GM12878 (cell line): ENCODE measurements at regions not wholly inside any gene's neighbourhood (a gene's known extent, or its start where the extent isn't known, plus 50 kb on each side); places are given as distances from the start of the nearest gene placed in this dataset.

Experiments
- BACH1 ChIP-seq: fragments of 450-650 bp; IDR thresholded peaks from 2 replicates; pipeline ENCODE4 v1.6.1; 2017; ENCODE audit warnings: mild to moderate bottlenecking, borderline replicate concordance
- BCL11A ChIP-seq: IDR thresholded peaks from 2 replicates; pipeline ENCODE4 v1.6.1; 2011; ENCODE audit warnings: low read depth, low read length
- FOS ChIP-seq: IDR thresholded peaks from 3 replicates; pipeline ENCODE4 v1.6.1; 2011; ENCODE audit warnings: borderline replicate concordance; ENCODE audit not compliant: insufficient read length; ENCODE audit errors: extremely low read depth
- MYB ChIP-seq: fragments of 150-350 bp; IDR thresholded peaks from 2 replicates; pipeline ENCODE4 v1.6.1; 2014; ENCODE audit warnings: mild to moderate bottlenecking, low read depth, low read length, borderline replicate concordance
- POU2F2 ChIP-seq: IDR thresholded peaks from 3 replicates; pipeline ENCODE4 v1.6.1; 2011; ENCODE audit warnings: low read depth, mild to moderate bottlenecking, low read length, borderline replicate concordance
- RCOR1 ChIP-seq: conservative IDR thresholded peaks from 2 replicates; pipeline ENCODE4 v1.6.1; 2012; ENCODE audit warnings: low read depth, low read length, improper control_type of control experiment
- RUNX3 ChIP-seq: IDR thresholded peaks from 2 replicates; pipeline ENCODE4 v1.6.1; 2012; ENCODE audit warnings: low read length, inconsistent platforms
- TAF1 ChIP-seq: IDR thresholded peaks from 2 replicates; pipeline ENCODE4 v1.6.1; 2011; ENCODE audit warnings: mild to moderate bottlenecking, low read depth, low read length, borderline replicate concordance
- TF ChIP-seq, protein P1 (sequence below): fragments of 450-650 bp; IDR thresholded peaks from 2 replicates; pipeline ENCODE4 v1.6.1; 2017; ENCODE audit warnings: low read depth, mild to moderate bottlenecking, moderate library complexity
- TF ChIP-seq, protein P2 (sequence below): IDR thresholded peaks from 2 replicates; pipeline ENCODE4 v1.6.1; 2011; ENCODE audit warnings: borderline replicate concordance, low read depth, mild to moderate bottlenecking, moderate library complexity, low read length; ENCODE audit not compliant: insufficient read depth, poor library complexity, severe bottlenecking

DNA sequence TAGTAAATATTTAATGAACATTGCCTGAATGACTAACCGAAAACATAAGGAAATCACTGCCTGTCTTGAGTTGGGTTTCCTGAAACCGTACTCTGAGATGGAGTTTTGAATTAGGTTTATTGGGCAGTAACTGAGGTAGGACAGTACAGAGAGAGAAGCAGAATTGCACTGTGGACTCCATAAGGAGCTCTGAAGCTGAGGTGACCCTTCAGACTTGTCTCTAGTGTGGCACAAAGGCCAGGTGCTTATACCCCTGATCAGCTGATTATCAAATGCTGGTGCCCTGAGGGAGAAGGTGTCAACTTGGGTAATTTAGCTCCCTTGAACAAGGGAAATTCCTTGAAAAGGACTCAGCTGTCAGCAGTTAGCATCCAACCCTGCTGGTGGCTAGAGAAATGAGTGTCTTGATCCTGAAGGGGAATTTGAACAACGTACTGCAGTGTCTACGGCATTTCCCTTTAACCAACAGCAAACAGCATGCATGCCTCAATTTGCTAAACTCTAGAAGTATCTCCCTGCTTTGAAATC is 135.0 kb upstream of the SMARCA2 start (continued):
- TF ChIP-seq MYB, result 0 out of 2 replicates have a peak, but pooled peaks have one; percentile 41
- 0 out of 2 replicates have a peak, but pooled peaks have one; percentile 13 for TF ChIP-seq TAF1
- no peak for TF ChIP-seq FOS
- TF ChIP-seq BCL11A, result peak; percentile 95
- no peak for TF ChIP-seq RCOR1
- TF ChIP-seq RUNX3, result no peak
- TF ChIP-seq, protein P1, sequence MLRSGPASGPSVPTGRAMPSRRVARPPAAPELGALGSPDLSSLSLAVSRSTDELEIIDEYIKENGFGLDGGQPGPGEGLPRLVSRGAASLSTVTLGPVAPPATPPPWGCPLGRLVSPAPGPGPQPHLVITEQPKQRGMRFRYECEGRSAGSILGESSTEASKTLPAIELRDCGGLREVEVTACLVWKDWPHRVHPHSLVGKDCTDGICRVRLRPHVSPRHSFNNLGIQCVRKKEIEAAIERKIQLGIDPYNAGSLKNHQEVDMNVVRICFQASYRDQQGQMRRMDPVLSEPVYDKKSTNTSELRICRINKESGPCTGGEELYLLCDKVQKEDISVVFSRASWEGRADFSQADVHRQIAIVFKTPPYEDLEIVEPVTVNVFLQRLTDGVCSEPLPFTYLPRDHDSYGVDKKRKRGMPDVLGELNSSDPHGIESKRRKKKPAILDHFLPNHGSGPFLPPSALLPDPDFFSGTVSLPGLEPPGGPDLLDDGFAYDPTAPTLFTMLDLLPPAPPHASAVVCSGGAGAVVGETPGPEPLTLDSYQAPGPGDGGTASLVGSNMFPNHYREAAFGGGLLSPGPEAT, result peak; percentile 83
- peak; percentile 72; the same call in 1 of the 3 replicates for TF ChIP-seq POU2F2
- TF ChIP-seq BACH1, result peak; percentile 60
- TF ChIP-seq, protein P2, sequence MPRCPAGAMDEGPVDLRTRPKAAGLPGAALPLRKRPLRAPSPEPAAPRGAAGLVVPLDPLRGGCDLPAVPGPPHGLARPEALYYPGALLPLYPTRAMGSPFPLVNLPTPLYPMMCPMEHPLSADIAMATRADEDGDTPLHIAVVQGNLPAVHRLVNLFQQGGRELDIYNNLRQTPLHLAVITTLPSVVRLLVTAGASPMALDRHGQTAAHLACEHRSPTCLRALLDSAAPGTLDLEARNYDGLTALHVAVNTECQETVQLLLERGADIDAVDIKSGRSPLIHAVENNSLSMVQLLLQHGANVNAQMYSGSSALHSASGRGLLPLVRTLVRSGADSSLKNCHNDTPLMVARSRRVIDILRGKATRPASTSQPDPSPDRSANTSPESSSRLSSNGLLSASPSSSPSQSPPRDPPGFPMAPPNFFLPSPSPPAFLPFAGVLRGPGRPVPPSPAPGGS, result peak; percentile 72
